ENCODE measurements at regions not wholly inside any gene's neighbourhood (a gene's known extent, or its start where the extent isn't known, plus 50 kb on each side); places are given as distances from the start of the nearest gene placed in this dataset.

- TF ChIP-seq FOXP2 (optimal IDR thresholded peaks at IDR 0.05; ENCODE audit: control extremely low read depth, extremely low read length, insufficient read depth) (no peak), EZH2 (IDR thresholded peaks at IDR 0.05) (no peak), POLR2AphosphoS5 (IDR thresholded peaks at IDR 0.05; ENCODE audit: borderline replicate concordance, low read depth, low read length) (no peak)
- no peak overlapping the region for H3K27ac ChIP-seq
- no peak overlapping the region for H3K9ac ChIP-seq (ENCODE audit: insufficient read length)
- no peak overlapping the region for H3K4me3 ChIP-seq
- H3K36me3 ChIP-seq (ENCODE audit: insufficient read depth, low read length) = no peaks in the 10 kb centered on the region
- DNase-seq (ENCODE audit: low read depth, low spot score) = no peak
- H3K9me3 ChIP-seq (ENCODE audit: low read depth, low read length) = no peaks in the 10 kb centered on the region
Measured at GRCh38 chrX:145729635-145730034, 88.0 kb upstream of the SLITRK2 start.

- no peak for DNase-seq (ENCODE audit: low read depth, low spot score)
- H3K27ac ChIP-seq = no peak overlapping the region
- no peak overlapping the region for H3K4me3 ChIP-seq
- no peaks in the 10 kb centered on the region for H3K9me3 ChIP-seq (ENCODE audit: low read depth, low read length)
- TF ChIP-seq EZH2 (IDR thresholded peaks at IDR 0.05) = no peak
- no peak for TF ChIP-seq POLR2AphosphoS5 (IDR thresholded peaks at IDR 0.05; ENCODE audit: borderline replicate concordance, low read depth, low read length)
- no peak for TF ChIP-seq FOXP2 (optimal IDR thresholded peaks at IDR 0.05; ENCODE audit: control extremely low read depth, extremely low read length, insufficient read depth)
- no peaks in the 10 kb centered on the region for H3K36me3 ChIP-seq (ENCODE audit: insufficient read depth, low read length)
- no peak overlapping the region for H3K9ac ChIP-seq (ENCODE audit: insufficient read length)
Measured at GRCh38 chrX:145735036-145735435, 82.6 kb upstream of the SLITRK2 start.

DNA sequence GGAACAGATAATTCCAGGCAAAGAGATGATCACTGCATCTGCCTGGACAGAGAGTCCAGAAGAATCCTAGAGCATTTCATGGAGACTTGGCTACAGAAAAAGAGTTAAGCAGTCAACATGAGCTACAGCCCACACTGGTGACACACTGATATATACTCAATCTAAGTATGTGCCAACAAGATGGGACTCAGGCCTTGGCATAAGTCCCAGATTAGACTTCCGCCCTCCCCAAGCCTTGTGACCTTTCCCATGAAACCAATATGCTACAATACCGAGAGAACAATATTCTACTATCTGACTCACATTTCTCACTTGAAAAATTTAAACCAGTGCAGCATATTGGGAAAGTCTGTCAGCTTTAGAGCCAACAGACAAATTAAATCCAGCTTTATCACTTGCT lies 65.7 kb upstream of the SLITRK2 start:
- Histone ChIP-seq H3K9ac (ENCODE audit: insufficient read length) (no peak overlapping the region), H3K4me3 (no peak overlapping the region), H3K27ac (no peak overlapping the region), H3K9me3 (ENCODE audit: low read depth, low read length) (no peaks in the 10 kb centered on the region), H3K36me3 (ENCODE audit: insufficient read depth, low read length) (no peaks in the 10 kb centered on the region)
- DNase-seq (ENCODE audit: low read depth, low spot score) = no peak
- no peak for TF ChIP-seq POLR2AphosphoS5 (IDR thresholded peaks at IDR 0.05; ENCODE audit: borderline replicate concordance, low read depth, low read length)
- TF ChIP-seq EZH2 (IDR thresholded peaks at IDR 0.05) = no peak
- TF ChIP-seq FOXP2 (optimal IDR thresholded peaks at IDR 0.05; ENCODE audit: control extremely low read depth, extremely low read length, insufficient read depth) = no peak
